GM18861 (cell line): ENCODE measurements at regions not wholly inside any gene's neighbourhood (a gene's known extent, or its start where the extent isn't known, plus 50 kb on each side); places are given as distances from the start of the nearest gene placed in this dataset.

Source experiments
- ATAC-seq: cut with Tn5 transposase; IDR thresholded peaks from one replicate; pipeline ENCODE4 v1.9.1; 2021; ENCODE audit not compliant: unreplicated experiment

- ATAC-seq, result no peak
Observed at GRCh38 chr7:96638669-96639068, 71.0 kb downstream of the SEM1 start.

GRCh38 chr7:96637522-96637921, 72.1 kb downstream of the SEM1 start:
- no peak for ATAC-seq

- no peak for ATAC-seq
Observed at GRCh38 chr7:96636979-96637378, 72.7 kb downstream of the SEM1 start.

- ATAC-seq, result no peak
Observed at GRCh38 chr7:96636342-96636860, 73.2 kb downstream of the SEM1 start.

- no peak for ATAC-seq
Observed at GRCh38 chr7:96629884-96630283, 79.8 kb downstream of the SEM1 start.

- no peak for ATAC-seq
Observed at GRCh38 chr7:96624954-96625353, 84.7 kb downstream of the SEM1 start.

- ATAC-seq, result no peak
Observed at GRCh38 chr7:96621932-96622331, 87.7 kb downstream of the SEM1 start.

GRCh38 chr7:96614154-96614867, 95.3 kb downstream of the SEM1 start:
- ATAC-seq, result no peak

GRCh38 chr7:96612034-96612433, 97.6 kb downstream of the SEM1 start:
- no peak for ATAC-seq

GRCh38 chr7:96605045-96605716, 104.5 kb downstream of the SEM1 start:
- no peak for ATAC-seq

GRCh38 chr7:96599288-96599936, 110.2 kb downstream of the SEM1 start:
- ATAC-seq, result no peak

GRCh38 chr7:96598421-96598820, 111.2 kb downstream of the SEM1 start:
- no peak for ATAC-seq

- no peak for ATAC-seq
Observed at GRCh38 chr7:96596120-96596826, 113.4 kb downstream of the SEM1 start.

- no peak for ATAC-seq
Observed at GRCh38 chr7:96591900-96592676, 117.6 kb downstream of the SEM1 start.

GRCh38 chr7:96591159-96591899, 118.3 kb downstream of the SEM1 start:
- no peak for ATAC-seq

- ATAC-seq, result no peak
Observed at GRCh38 chr7:96589038-96589437, 120.6 kb downstream of the SEM1 start.

- ATAC-seq, result no peak
Observed at GRCh38 chr7:96579119-96579518, 130.5 kb downstream of the SEM1 start.

GRCh38 chr7:96578606-96579005, 131.0 kb downstream of the SEM1 start:
- ATAC-seq, result no peak

GRCh38 chr7:96563409-96563808, 146.2 kb downstream of the SEM1 start:
- no peak for ATAC-seq

- ATAC-seq, result no peak
Observed at GRCh38 chr7:96562966-96563365, 146.7 kb downstream of the SEM1 start.
